ENCODE measurements at regions not wholly inside any gene's neighbourhood (a gene's known extent, or its start where the extent isn't known, plus 50 kb on each side); places are given as distances from the start of the nearest gene placed in this dataset.

GRCh38 chr17:34122515-34122914, 132.6 kb upstream of the CCL2 start:
- TF ChIP-seq CTCF (IDR thresholded peaks at IDR 0.05) (no peak), POLR2A (IDR thresholded peaks at IDR 0.05) (no peak)

All from Peyer's patch (tissue), 4 donors.